GM21619 (cell line): ENCODE measurements at regions not wholly inside any gene's neighbourhood (a gene's known extent, or its start where the extent isn't known, plus 50 kb on each side); places are given as distances from the start of the nearest gene placed in this dataset.

Experiments used
- ATAC-seq: cut with Tn5 transposase; IDR thresholded peaks from one replicate; pipeline ENCODE4 v1.9.1; 2021; ENCODE audit not compliant: unreplicated experiment

- no peak for ATAC-seq
These were observed 432.6 kb upstream of the MMADHC start for GRCh38 chr2:150020221-150020620.

GRCh38 chr2:150019063-150019462, 431.5 kb upstream of the MMADHC start:
- no peak for ATAC-seq

GRCh38 chr2:150012986-150013385, 425.4 kb upstream of the MMADHC start:
- ATAC-seq: no peak

- no peak for ATAC-seq
These were observed 423.7 kb upstream of the MMADHC start for GRCh38 chr2:150011161-150011730.

GRCh38 chr2:150008901-150009300, 421.3 kb upstream of the MMADHC start:
- no peak for ATAC-seq

- no peak for ATAC-seq
These were observed 420.3 kb upstream of the MMADHC start for GRCh38 chr2:150007815-150008430.

GRCh38 chr2:150006591-150006990, 419.0 kb upstream of the MMADHC start:
- ATAC-seq: no peak

GRCh38 chr2:150003544-150003943, 416.0 kb upstream of the MMADHC start:
- no peak for ATAC-seq

- no peak for ATAC-seq
These were observed 414.2 kb upstream of the MMADHC start for GRCh38 chr2:150001788-150002187.

GRCh38 chr2:149996901-149997300, 409.3 kb upstream of the MMADHC start:
- ATAC-seq: no peak

GRCh38 chr2:149994057-149994728, 406.6 kb upstream of the MMADHC start:
- ATAC-seq: no peak

- no peak for ATAC-seq
These were observed 405.7 kb upstream of the MMADHC start for GRCh38 chr2:149993316-149993715.

- no peak for ATAC-seq
These were observed 404.0 kb upstream of the MMADHC start for GRCh38 chr2:149991576-149991975.

- ATAC-seq: no peak
These were observed 403.4 kb upstream of the MMADHC start for GRCh38 chr2:149990965-149991364.

- ATAC-seq: no peak
These were observed 402.0 kb upstream of the MMADHC start for GRCh38 chr2:149989447-149990063.

GRCh38 chr2:149988361-149988760, 400.8 kb upstream of the MMADHC start:
- no peak for ATAC-seq

GRCh38 chr2:149986861-149987260, 399.3 kb upstream of the MMADHC start:
- no peak for ATAC-seq

GRCh38 chr2:149984311-149984710, 396.7 kb upstream of the MMADHC start:
- ATAC-seq: no peak

- ATAC-seq: no peak
These were observed 384.5 kb upstream of the MMADHC start for GRCh38 chr2:149972066-149972465.

- ATAC-seq: no peak
These were observed 367.5 kb upstream of the MMADHC start for GRCh38 chr2:149954981-149955600.

- no peak for ATAC-seq
These were observed 366.1 kb upstream of the MMADHC start for GRCh38 chr2:149953627-149954026.

GRCh38 chr2:149931486-149931885, 343.9 kb upstream of the MMADHC start:
- ATAC-seq: no peak
